ENCODE measurements at regions not wholly inside any gene's neighbourhood (a gene's known extent, or its start where the extent isn't known, plus 50 kb on each side); places are given as distances from the start of the nearest gene placed in this dataset.
A peak's percentile ranks its signal among the peaks of the same experiment; 100 is the strongest.

DNA sequence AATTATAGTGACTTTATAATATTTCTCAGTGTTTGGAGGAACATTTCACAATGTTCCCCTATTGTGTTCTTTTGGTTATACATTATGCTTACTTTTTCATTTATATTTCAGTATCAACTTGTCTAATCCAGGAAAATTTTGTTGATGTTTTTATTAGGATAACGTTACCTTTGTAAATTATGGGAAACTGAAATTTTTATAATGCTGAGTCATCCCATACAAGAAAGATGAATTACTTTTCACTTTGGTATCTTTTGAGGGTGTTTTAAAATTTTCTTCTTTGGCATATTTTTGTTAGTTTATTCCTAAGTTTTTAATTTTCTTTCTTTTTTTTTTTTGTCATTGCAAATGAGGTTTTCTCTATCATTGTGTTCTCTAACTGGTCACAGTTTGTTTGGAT, 542.7 kb downstream of the SLC16A7 start:
- DNase-seq (ENCODE audit: low read depth in 2 of 2), result no peak

GRCh38 chr12:60144395-60144794, 548.6 kb downstream of the SLC16A7 start:
- DNase-seq (ENCODE audit: low read depth in 2 of 2), result no peak

- peak; percentile 95 for DNase-seq (ENCODE audit: low read depth in 2 of 2)
These were observed 552.3 kb downstream of the SLC16A7 start for GRCh38 chr12:60148109-60148508.

DNA sequence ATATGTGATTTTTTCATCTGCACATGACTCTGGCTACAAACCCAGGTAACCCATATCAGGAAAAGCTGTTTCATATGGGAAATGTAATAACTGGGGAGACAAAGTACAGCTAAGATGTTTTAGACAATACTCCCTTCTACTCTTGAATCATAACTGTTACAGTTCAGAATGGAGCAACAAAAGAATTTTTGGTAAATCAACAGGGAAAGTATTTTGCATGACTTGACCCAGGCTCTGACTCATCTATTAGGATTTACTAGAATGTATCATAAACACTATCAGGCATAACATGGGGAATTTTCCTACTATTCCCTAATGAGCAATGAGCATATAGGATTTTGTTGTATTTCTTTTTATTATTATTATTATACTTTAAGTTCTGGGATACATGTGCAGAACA, 553.0 kb downstream of the SLC16A7 start:
- peak; percentile 88 to 92 for DNase-seq (ENCODE audit: low read depth in 2 of 2)

DNA sequence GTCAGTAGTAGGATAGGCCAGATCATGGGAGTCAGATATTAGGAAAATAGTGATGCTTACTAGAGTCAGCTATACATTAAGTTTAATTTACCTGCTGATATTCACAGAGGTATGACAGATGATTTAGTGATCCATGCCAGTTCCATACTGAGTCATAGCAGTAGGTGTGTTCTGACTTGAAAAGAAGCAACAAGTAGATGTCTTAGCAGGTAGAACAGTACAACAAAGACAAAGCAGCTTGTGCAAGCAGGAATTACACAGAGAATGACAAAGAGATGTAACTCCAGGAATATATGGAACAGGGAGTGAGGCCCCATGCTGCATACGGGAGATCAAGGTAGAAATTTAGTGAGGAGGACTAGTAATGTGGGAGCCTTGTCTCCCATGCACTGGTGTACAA, 556.9 kb downstream of the SLC16A7 start:
- DNase-seq (ENCODE audit: low read depth in 2 of 2), result no peak

GRCh38 chr12:60159761-60160160, 563.9 kb downstream of the SLC16A7 start:
- DNase-seq (ENCODE audit: low read depth in 2 of 2), result no peak

DNA sequence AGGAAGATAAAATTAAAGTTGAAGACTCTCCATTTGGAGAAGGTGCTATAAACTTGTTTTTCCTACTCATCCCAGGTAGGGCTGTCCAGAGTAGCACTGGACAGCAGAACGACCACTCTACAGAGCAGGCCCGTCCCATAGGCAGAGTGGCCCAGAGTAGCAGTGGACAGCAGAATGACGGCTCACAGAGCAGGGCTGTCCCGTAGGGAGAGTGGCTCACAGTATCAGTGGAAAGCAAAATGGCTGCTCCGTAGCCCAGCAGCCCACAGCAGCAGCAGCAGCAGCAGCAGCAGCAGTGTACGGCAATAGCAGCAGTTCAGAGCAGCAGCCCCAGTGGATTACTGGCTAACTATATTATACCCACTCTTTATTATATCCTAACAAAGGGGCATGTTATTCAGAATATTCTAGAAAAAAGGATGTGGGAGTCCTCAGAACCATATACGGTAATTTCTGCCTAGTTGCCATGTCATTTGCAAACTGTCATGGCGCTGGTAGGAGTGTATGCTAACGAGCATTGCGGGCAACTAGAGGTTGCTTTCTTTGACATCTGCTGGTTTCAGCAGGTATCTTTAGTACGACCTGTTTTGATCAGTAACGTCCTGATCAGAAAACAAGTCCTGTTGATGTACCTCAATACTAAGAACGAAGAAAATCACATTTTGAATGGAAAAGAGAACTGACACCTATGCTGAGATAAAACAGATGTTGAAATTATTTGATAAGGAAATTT, 567.3 kb downstream of the SLC16A7 start:
- no peak for DNase-seq (ENCODE audit: low read depth in 2 of 2)

DNA sequence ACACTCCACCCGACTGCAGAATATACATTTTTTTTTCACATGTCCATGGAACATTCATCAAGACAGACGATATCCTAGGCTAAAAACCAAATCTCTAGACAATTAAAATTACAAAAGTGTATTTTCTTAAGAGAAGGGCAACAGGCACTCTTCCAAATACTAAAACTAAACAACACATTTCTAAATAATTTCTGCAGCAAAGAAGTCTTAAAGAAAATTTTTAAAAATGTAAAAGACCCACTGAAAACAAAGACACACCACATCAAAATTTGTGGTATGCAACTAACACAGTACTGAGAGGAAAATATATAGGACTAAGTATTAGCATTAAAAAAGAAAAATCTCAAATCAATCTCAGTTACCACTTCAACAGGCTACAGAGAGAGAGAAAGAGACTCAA, 570.0 kb downstream of the SLC16A7 start:
- no peak for DNase-seq (ENCODE audit: low read depth in 2 of 2)

GRCh38 chr12:60168441-60168840, 572.6 kb downstream of the SLC16A7 start:
- DNase-seq (ENCODE audit: low read depth in 2 of 2), result no peak

DNA sequence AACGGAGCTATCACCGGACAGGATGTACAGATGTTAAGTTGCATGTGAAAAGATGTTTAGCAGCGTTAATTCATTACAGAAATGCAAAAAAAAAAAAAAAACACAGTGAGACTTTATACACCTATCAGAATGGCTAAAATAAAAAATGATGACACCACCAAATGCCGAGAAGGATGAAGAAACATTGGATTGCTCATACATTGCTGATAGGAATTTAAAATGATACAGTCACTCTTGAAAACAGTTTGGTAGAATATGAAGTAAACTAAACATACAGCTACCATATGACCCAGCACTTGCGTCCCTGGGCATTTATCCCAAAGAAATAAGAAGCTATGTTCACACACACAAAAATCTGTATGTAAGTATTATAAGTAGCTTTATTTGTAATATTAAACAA, 574.1 kb downstream of the SLC16A7 start:
- DNase-seq (ENCODE audit: low read depth in 2 of 2), result no peak

GRCh38 chr12:60172266-60173211, 576.7 kb downstream of the SLC16A7 start:
- DNase-seq (ENCODE audit: low read depth in 2 of 2), result no peak

DNA sequence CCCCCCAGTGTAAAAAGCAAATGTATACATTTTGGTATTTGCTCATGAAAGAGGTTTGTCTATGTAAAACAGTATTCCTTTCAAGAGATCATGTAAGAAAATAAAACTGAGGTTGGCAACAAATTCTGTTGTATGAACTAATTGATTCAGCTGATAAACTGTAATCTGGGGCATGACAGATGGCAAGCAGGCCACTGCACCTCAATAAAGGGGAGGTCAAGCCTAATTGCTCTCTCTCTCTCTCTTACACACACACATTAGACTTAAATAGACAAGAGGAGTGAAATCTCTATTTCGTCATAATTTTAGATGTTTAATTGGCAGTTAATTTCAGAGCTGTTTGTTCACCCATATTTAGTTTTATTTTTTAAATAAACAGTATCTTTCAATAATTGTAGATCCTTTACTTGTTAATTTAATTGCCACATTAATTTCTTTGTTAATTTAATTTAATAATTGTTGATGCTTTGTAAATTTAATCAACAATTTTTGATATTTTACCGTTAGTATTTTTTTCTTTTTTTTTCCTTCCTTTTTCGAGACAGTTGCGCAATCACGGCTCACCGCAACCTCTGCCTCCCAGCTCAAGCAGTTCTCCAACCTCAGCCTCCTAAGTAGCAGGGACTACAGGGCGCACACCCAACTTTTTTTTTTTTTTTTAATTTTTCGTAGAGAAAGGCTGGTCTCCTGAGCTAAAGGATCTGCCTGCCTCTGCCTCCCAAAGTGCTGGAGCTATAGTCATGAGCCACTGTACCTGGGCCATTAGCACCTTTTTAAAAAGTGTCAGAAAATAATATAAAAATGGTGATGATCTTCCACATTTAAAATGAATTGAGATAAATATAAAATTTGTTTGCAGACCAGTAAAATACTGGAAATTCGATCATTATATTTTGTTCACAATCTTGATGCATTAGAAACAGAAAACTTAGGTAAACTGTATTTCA, 577.7 kb downstream of the SLC16A7 start:
- no peak for DNase-seq (ENCODE audit: low read depth in 2 of 2)

DNA sequence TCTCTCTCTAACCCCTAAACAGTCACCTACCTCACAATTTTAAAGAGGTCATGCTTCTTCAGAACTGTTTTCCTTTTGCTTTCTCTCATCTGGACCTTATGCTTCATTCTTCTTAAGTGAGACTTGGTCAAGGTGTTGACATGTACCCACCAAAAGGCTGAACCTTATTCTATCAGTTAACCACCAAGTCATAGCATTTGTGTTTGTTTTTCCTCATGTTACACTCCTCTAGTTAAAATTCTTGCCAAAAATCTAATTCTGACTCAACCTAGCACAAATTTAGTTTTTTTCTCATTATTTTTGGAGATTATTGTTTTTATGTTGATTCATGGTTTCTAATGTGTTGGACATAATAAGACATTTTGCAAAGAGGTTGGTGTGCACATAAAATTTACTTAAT, 578.6 kb downstream of the SLC16A7 start:
- no peak for DNase-seq (ENCODE audit: low read depth in 2 of 2)

- DNase-seq (ENCODE audit: low read depth in 2 of 2), result no peak
These were observed 579.1 kb downstream of the SLC16A7 start for GRCh38 chr12:60174941-60175340.

DNA sequence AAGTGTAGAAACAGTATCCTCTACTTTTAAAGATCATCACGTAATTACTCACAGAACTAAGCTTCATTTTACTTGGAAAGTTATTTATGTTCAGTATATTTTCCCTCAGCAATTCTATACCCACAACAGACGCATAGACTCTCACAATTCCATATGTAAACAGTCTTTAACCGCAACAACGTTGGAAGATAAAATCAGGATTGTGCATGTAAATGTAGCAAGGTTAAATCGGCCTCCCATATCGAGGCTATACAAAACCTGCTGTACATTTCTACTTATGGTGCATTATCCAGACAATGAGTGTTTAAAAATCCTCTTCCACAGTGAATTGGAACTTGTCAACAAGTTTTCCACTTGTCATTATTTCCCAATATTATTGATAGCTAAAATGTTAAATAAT, 581.1 kb downstream of the SLC16A7 start:
- DNase-seq (ENCODE audit: low read depth in 2 of 2), result no peak

GRCh38 chr12:60180298-60180697, 584.5 kb downstream of the SLC16A7 start:
- no peak for DNase-seq (ENCODE audit: low read depth in 2 of 2)

GRCh38 chr12:60182354-60182753, 586.5 kb downstream of the SLC16A7 start:
- DNase-seq (ENCODE audit: low read depth in 2 of 2), result no peak

GRCh38 chr12:60184096-60184495, 588.3 kb downstream of the SLC16A7 start:
- DNase-seq (ENCODE audit: low read depth in 2 of 2), result no peak

DNA sequence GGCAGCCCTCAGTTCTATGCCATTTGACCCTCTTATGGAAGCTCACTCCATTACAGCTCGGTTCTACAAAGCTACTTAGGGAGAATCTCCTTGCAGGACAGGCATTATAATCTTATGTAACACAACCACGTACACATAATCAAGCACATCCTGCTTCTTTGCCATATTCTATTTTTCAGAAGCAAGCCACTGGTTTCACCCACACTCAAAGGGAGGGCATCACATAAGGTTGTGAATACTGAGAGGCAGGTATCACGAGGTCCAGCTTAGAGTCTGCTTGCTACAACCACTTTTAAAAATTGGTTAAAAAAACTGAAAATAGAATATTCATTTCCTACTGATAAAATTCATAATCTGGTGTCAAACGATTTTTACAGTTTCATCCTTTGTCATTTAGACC, 589.2 kb downstream of the SLC16A7 start:
- DNase-seq (ENCODE audit: low read depth in 2 of 2), result no peak

GRCh38 chr12:60191271-60191670, 595.4 kb downstream of the SLC16A7 start:
- DNase-seq (ENCODE audit: low read depth in 2 of 2), result no peak

- no peak for DNase-seq (ENCODE audit: low read depth in 2 of 2)
These were observed 596.0 kb downstream of the SLC16A7 start for GRCh38 chr12:60191676-60192359.

Data from fibroblast of skin of left biceps (primary cell).